ENCODE measurements at regions not wholly inside any gene's neighbourhood (a gene's known extent, or its start where the extent isn't known, plus 50 kb on each side); places are given as distances from the start of the nearest gene placed in this dataset.

DNA sequence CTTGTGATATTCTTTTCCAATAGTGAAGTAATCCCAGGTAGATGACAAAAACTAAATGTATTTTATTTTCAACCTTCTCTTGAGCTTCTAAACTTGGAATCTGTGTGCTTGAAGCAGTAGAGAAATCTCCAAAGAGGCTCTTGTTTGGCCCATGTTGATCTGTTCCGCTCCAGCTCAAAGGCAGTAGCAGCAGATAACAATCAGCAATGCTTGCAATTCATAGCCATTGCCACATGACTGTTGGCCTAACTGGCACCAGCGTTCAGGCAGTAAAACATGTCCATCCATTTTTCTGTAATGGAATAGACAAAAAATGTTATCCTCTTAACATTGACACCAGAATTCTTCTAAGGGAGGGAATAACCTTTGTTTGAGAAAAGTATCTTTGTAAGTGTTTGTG is 270.7 kb upstream of the MSX2 start:
- TF ChIP-seq EZH2 (IDR thresholded peaks at IDR 0.05) (no peak), POLR2AphosphoS5 (IDR thresholded peaks at IDR 0.05; ENCODE audit: borderline replicate concordance, low read depth, low read length) (no peak), FOXP2 (optimal IDR thresholded peaks at IDR 0.05; ENCODE audit: control extremely low read depth, extremely low read length, insufficient read depth) (no peak)
